GM10248 (cell line): ENCODE measurements at regions not wholly inside any gene's neighbourhood (a gene's known extent, or its start where the extent isn't known, plus 50 kb on each side); places are given as distances from the start of the nearest gene placed in this dataset.

ENCODE experiments used
- CTCF ChIA-PET: fragments of 300-600 bp; sonication (Branson Sonifier 250); formaldehyde crosslinking; extraction: SDS; loops from one replicate; lab custom pipeline; 2021; ENCODE audit warnings: antibody characterized with exemption; lab: Yijun Ruan, JAX
- POLR2A ChIA-PET: fragments of 350-650 bp; sonication (Branson Sonifier 250); formaldehyde crosslinking; extraction: SDS; loops from one replicate; lab custom pipeline; 2020; ENCODE audit warnings: antibody characterized with exemption; lab: Yijun Ruan, JAX
- DNase-seq: peaks from one replicate; pipeline ENCODE4 v3.0.0; 2012; ENCODE audit errors: extremely low spot score
- CTCF ChIP-seq: IDR thresholded peaks from 2 replicates; pipeline ENCODE4 v1.5.1; 2012; ENCODE audit warnings: mild to moderate bottlenecking, low read depth; ENCODE audit errors: extremely low read depth, missing control alignments, control extremely low read depth

DNA sequence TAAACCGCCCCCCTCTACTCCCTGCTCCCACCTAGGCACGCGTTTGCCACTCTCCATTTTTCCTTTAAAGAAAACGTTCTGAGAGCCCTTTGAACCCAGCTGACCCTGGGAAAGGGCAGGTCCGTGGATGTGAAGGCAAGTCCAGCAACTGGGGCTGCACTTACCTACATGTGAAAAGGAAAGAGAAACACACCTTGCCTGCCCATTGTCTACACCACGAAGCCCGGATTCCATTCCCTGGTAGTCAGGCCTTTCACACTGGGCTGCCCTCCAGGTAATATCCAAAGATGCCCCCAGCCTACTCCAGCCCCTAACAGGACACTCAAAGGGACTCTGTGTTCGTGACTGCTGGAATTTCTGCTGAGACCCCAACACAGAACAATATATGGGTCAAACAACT, 94.4 kb downstream of the CD83 start:
- TF ChIP-seq CTCF = no peak
- ChIA-PET POLR2A (no interaction called here), CTCF (interaction anchor here (0.6 to 4.0 kb wide), 14 partner anchors 12 to 1030 kb away, joined by 3 to 21 read pairs (median 3); partner anchors contain the start of gene MCUR1)
- DNase-seq = no peak

DNA sequence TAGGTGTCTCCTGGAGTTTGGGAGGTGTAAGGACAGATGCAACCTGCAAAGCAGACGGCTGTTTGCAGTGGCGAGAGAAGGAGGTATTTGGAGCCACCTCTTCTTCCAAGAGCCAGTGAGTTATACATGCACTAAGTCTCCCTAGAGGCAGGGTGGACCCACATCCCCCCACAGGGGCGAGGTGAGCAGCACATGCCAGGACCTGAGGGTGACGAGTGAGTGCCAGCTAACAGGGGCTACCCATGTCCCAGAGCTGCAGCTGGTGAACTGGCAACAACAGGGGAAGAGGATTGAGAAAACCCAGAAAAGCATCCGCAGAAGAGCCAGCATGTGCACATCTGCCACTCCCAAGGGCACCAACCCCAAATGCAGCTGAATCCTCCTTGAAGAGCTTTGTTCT, 95.1 kb downstream of the CD83 start:
- no peak for DNase-seq
- POLR2A ChIA-PET = no interaction called here
- no peak for TF ChIP-seq CTCF
- CTCF ChIA-PET = interaction anchor here (0.9 to 1.5 kb wide), 2 partner anchors 185 to 498 kb away, joined by 3 to 7 read pairs; no protein-coding TSS in a partner anchor

- DNase-seq = no peak
- ChIA-PET POLR2A (no interaction called here), CTCF (interaction anchor here (0.9 to 1.3 kb wide), 6 partner anchors 11 to 309 kb away, joined by 3 read pairs; no protein-coding TSS in a partner anchor)
- TF ChIP-seq CTCF = no peak
These were observed 99.5 kb downstream of the CD83 start for GRCh38 chr6:14216946-14217684.

DNA sequence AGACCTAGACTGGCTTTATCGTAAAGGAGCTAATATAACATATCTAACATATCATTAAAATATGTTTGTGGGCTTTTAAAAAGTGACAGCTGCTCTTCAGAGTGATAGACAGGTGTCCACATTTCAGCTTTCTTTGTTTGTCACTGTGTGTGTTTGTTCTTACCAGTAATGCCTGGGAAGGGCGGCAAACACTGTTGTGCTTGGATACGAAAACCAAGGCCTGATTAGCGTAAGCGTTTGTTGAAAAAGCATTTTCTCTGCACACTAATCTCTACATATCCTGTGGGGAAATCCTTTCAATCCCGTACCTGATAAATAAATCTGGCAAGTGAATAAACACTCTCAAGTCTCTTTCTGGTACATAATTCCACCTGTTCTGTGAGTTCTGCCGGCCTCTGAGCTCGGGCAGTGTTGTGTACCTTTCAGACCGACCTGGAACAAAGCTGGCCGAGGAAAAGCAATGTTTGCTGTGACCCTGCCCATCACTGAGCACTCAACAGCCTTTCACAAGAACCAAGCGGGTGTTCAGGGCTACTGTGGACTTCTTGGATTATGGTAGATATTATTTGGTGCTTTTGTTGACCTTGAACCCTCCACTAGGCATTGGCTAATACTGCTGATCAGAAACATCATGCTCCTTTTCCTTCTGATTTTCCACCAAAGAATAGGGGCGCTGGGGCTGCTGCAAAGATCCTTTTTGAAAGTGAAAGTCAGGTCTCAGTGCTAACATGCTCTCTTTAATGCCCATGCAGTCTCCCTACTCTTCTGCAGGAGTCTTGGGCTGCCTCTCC, 100.4 kb downstream of the CD83 start:
- TF ChIP-seq CTCF = no peak
- POLR2A ChIA-PET = no interaction called here
- CTCF ChIA-PET = interaction anchor here (0.9 to 1.3 kb wide), 6 partner anchors 11 to 309 kb away, joined by 3 read pairs; no protein-coding TSS in a partner anchor
- DNase-seq = no peak

GRCh38 chr6:14218519-14218800, 100.9 kb downstream of the CD83 start:
- POLR2A ChIA-PET = no interaction called here
- CTCF ChIA-PET = interaction anchor here (1.0 kb wide), 1 partner anchor 8 kb away, joined by 3 read pairs; no protein-coding TSS in a partner anchor
- no peak for TF ChIP-seq CTCF
- no peak for DNase-seq

- ChIA-PET CTCF (interaction anchor here (1.5 to 1.6 kb wide), 2 partner anchors 19 to 29 kb away, joined by 3 to 4 read pairs; no protein-coding TSS in a partner anchor), POLR2A (no interaction called here)
- no peak for TF ChIP-seq CTCF
- DNase-seq = no peak
These were observed 104.2 kb downstream of the CD83 start for GRCh38 chr6:14221564-14222279.
